NT2/D1 (cell line): ENCODE measurements at regions not wholly inside any gene's neighbourhood (a gene's known extent, or its start where the extent isn't known, plus 50 kb on each side); places are given as distances from the start of the nearest gene placed in this dataset.

Source experiments
- SUZ12 ChIP-seq: IDR thresholded peaks from 2 replicates; pipeline ENCODE4 v1.6.1; 2011; ENCODE audit not compliant: insufficient read length, insufficient read depth; ENCODE audit errors: extremely low read depth
- YY1 ChIP-seq: IDR thresholded peaks from 2 replicates; pipeline ENCODE4 v1.6.1; 2011; ENCODE audit not compliant: insufficient read length, insufficient read depth
- ZNF274 ChIP-seq: IDR thresholded peaks from 2 replicates; pipeline ENCODE4 v1.6.1; 2011; ENCODE audit warnings: mild to moderate bottlenecking, low read depth, low read length

- TF ChIP-seq YY1 (no peak), ZNF274 (no peak), SUZ12 (no peak)
Measured at GRCh38 chr2:235378246-235378645, 115.6 kb upstream of the AGAP1 start.
